Chondrocyte (in vitro differentiated cells): ENCODE measurements at regions not wholly inside any gene's neighbourhood (a gene's known extent, or its start where the extent isn't known, plus 50 kb on each side); places are given as distances from the start of the nearest gene placed in this dataset.

Experiments used
- DNase-seq: peaks from one replicate; pipeline ENCODE4 v3.0.0; 2021; ENCODE audit warnings: mixed read lengths, low spot score
- H3K27ac Mint-ChIP-seq: one replicate; pipeline ENCODE4 v1.8.0; 2021; ENCODE audit warnings: mild to moderate bottlenecking, moderate library complexity, mixed read lengths; ENCODE audit not compliant: unreplicated experiment
- H3K27me3 Mint-ChIP-seq: 2 replicates; pipeline ENCODE4 v1.8.0; 2021; ENCODE audit warnings: low read depth, mixed read lengths
- H3K36me3 Mint-ChIP-seq: 2 replicates; pipeline ENCODE4 v1.8.0; 2021; ENCODE audit warnings: low read depth, mixed read lengths
- H3K4me1 Mint-ChIP-seq: 2 replicates; pipeline ENCODE4 v1.8.0; 2021; ENCODE audit warnings: low read depth, mild to moderate bottlenecking, mixed read lengths
- H3K4me3 Mint-ChIP-seq: one replicate; pipeline ENCODE4 v1.8.0; 2021; ENCODE audit warnings: mild to moderate bottlenecking, moderate library complexity, mixed read lengths; ENCODE audit not compliant: unreplicated experiment
- H3K9me3 Mint-ChIP-seq: 2 replicates; pipeline ENCODE4 v1.8.0; 2021; ENCODE audit warnings: low read depth, mixed read lengths
- CTCF ChIP-seq: fragments of 200-600 bp; sonication (generic); IDR thresholded peaks from 2 replicates; pipeline ENCODE4 v1.5.0; 2021; ENCODE audit warnings: antibody characterized with exemption, mild to moderate bottlenecking, moderate library complexity

DNA sequence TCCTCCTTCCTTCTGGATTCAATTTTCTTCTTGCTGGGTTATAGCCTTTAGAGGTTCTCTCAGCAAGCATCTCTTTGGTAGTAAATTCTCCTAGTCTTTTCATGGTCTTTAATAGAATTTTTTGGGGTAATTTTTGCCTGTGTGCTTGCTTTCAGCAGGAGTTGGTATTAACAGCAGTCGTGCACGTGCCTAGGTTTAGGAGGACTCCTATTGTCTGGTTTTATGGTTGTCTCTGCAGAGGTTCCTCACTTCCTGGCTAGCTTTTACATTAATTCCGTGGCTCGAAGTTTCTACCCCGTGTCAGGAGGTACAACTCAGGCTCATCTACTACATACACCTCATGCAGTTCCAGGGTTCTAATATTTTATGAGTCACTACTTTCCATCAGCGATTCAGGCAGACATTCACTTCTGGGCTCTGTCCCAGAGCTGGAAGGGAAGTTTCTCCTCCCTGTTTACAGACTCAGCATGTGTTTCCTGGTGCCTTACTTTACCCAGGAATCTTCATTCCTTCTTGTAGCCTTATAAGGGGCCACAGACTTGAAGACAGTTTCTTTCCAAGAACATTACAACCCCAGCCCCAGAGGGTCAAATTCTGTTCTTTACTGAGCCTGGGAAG lies 643.6 kb downstream of the HS3ST4 start:
- Mint-ChIP-seq H3K27ac (no peak overlapping the region), H3K9me3 (no peaks in the 10 kb centered on the region), H3K4me3 (no peak overlapping the region), H3K4me1 (no peaks in the 10 kb centered on the region), H3K27me3 (no peaks in the 10 kb centered on the region), H3K36me3 (no peaks in the 10 kb centered on the region)
- TF ChIP-seq CTCF, result no peak
- no peak for DNase-seq

DNA sequence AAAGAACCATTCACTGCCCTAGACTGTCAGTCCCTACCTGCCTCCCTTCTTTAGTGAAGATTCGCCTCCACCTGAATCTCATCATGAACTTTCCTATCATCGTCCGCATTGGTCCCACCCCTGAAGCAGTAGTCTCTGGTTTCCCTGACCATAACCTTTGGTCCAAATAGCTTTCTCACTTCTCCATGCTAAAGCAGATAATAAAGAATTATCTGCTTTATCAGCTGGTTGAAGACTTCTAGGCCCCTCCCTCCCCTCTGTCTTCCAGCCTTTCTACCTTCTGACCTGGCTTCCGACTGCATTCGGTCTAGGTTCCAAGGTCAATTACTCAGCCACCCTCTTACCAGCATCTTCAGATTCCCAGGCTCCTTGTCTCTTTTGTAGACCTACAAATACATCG lies 650.9 kb downstream of the HS3ST4 start:
- Mint-ChIP-seq H3K27me3 (no peaks in the 10 kb centered on the region), H3K4me3 (no peak overlapping the region), H3K36me3 (no peaks in the 10 kb centered on the region), H3K9me3 (peaks cover 7% of the 10 kb centered on the region), H3K4me1 (no peaks in the 10 kb centered on the region), H3K27ac (no peak overlapping the region)
- no peak for TF ChIP-seq CTCF
- no peak for DNase-seq

DNA sequence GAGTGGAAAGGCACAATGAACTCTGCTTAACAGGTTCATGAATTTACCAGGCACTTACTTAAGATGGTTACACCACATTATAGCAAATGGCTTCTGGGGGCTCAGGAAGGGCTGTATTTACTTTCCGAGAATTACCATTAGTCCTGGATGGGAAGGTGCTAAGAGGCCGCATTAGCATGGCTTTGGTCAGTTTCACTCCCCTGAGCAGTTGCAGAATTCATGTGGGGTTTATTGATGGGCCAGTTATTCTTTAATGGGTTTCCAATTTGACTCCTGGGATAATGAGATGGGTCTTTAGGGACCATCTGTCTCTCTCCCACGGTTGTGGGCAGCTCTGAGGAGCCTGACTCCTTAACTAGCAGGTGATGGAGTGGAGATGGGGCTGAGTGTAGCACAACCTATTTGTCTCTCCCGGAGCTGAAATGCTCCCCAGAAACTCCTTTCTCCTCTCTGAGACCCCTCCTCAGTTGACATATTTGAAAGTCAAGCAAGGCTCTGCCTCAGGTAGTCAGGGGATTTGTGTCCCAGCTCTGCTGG lies 652.5 kb downstream of the HS3ST4 start:
- Mint-ChIP-seq H3K27me3 (no peaks in the 10 kb centered on the region), H3K36me3 (no peaks in the 10 kb centered on the region), H3K9me3 (peaks cover 9% of the 10 kb centered on the region), H3K4me3 (no peak overlapping the region), H3K4me1 (no peaks in the 10 kb centered on the region), H3K27ac (no peak overlapping the region)
- TF ChIP-seq CTCF, result no peak
- no peak for DNase-seq

DNA sequence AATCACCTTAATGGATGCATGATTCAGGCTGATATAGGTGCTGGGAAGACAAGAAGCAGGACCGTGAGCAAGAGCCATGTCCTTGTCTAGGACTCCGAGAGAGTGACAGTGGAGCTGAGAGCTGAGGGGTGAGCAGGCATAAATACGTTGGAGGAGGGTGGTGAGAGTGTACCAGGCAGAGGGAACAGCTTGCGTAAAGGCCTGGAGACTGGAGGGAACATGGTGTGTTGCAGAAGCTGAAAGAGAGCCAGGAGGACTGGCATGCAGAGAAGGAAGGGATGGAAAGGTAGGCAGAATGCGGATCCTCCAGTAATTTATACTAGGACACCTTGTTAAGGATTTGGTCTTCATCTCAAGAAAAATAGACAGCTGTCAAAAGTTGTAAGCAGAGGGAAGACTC lies 653.2 kb downstream of the HS3ST4 start:
- Mint-ChIP-seq H3K36me3 (no peaks in the 10 kb centered on the region), H3K4me1 (no peaks in the 10 kb centered on the region), H3K27me3 (no peaks in the 10 kb centered on the region), H3K4me3 (no peak overlapping the region), H3K27ac (no peak overlapping the region), H3K9me3 (peaks cover 9% of the 10 kb centered on the region)
- no peak for TF ChIP-seq CTCF
- DNase-seq, result no peak

DNA sequence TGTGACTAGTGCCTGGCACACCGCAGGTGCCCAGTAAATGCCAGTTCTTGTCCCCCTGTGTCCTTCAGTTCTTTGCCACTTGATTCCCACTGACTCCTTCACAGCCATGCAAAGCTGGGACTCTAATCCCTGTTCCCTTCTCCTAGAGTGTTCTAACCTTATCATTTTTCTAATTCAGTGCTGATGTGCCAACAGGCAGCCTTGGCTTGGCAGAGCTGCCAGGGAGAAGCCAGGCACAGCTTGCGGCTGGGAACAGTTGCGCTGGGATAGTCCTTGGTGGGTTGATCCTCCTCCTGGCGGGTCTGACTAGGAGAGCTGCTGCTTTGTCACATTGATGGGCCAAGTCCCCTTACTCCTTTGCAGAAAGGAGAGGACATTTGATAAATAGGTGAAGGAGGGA lies 654.2 kb downstream of the HS3ST4 start:
- TF ChIP-seq CTCF, result no peak
- Mint-ChIP-seq H3K36me3 (no peaks in the 10 kb centered on the region), H3K27ac (no peak overlapping the region), H3K9me3 (peaks cover 15% of the 10 kb centered on the region), H3K4me1 (no peaks in the 10 kb centered on the region), H3K27me3 (no peaks in the 10 kb centered on the region), H3K4me3 (no peak overlapping the region)
- no peak for DNase-seq
